RWPE1 (cell line): ENCODE measurements at regions not wholly inside any gene's neighbourhood (a gene's known extent, or its start where the extent isn't known, plus 50 kb on each side); places are given as distances from the start of the nearest gene placed in this dataset.

Experiments used
- CTCF ChIA-PET: fragments of 350-600 bp; sonication (Branson Sonifier 250); formaldehyde crosslinking; extraction: SDS; loops from one replicate; lab custom pipeline; 2021; lab: Yijun Ruan, JAX
- POLR2A ChIA-PET: fragments of 400-600 bp; formaldehyde crosslinking; extraction: SDS; loops from one replicate; lab custom pipeline; 2020; ENCODE audit warnings: antibody characterized with exemption; ENCODE audit not compliant: low non-redundant PET; lab: Yijun Ruan, JAX
- DNase-seq: peaks from one replicate; pipeline ENCODE4 v3.0.0; 2012; ENCODE audit warnings: low spot score
- H3K27ac ChIP-seq: fragments of 450-650 bp; 2 replicates; pipeline ENCODE4 v1.5.1; 2017
- TF ChIP-seq, protein P1 (sequence below): fragments of 450-650 bp; conservative IDR thresholded peaks from 2 replicates; pipeline ENCODE4 v1.5.1; 2017; ENCODE audit warnings: low read depth, mild to moderate bottlenecking

DNA sequence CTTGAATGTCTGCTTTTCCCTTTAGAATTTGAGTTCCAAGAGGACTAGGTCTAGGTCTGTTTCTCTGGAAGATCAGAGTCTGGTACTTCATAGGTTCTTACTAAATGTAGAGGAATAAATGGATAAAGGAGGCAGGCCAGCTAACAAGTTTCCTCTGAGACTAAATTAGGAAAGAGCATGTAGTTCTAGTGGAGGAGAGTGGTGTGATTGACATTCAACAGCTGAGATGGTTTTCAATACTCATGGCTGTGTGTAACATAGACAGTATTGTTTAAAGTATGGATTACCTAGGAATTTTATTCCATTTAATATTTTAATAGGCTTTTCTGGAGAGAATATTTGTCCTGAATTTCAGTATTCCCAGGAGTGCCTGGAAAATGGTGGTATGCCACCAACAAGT lies 364.7 kb downstream of the METTL15 start:
- TF ChIP-seq, protein P1, sequence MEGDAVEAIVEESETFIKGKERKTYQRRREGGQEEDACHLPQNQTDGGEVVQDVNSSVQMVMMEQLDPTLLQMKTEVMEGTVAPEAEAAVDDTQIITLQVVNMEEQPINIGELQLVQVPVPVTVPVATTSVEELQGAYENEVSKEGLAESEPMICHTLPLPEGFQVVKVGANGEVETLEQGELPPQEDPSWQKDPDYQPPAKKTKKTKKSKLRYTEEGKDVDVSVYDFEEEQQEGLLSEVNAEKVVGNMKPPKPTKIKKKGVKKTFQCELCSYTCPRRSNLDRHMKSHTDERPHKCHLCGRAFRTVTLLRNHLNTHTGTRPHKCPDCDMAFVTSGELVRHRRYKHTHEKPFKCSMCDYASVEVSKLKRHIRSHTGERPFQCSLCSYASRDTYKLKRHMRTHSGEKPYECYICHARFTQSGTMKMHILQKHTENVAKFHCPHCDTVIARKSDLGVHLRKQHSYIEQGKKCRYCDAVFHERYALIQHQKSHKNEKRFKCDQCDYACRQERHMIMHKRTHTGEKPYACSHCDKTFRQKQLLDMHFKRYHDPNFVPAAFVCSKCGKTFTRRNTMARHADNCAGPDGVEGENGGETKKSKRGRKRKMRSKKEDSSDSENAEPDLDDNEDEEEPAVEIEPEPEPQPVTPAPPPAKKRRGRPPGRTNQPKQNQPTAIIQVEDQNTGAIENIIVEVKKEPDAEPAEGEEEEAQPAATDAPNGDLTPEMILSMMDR: no peak
- ChIA-PET POLR2A (no interaction called here), CTCF (no interaction called here)
- no peak for DNase-seq
- no peak overlapping the region for H3K27ac ChIP-seq

DNA sequence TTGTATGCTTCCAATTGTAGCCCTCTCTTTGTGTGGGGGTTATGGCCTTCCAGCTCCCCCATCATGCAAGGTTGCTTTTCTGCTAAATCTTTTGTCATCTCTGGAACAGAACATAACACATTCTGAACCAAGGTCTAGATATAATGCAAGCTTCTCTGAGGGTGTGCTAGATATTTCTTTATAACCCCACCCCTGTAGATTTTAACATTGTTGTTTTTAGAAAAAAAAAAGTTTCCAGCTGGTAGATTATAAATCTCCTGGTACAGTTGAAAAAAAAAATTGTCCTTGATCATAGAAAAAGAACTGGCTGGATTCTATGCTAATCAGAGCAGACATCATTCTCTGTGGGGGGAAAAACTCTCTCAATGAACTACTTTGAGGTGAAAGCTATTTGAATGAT lies 363.3 kb downstream of the METTL15 start:
- ChIA-PET POLR2A (no interaction called here), CTCF (interaction anchor here (0.7 kb wide), 2 partner anchors 17 to 19 kb away, joined by 3 read pairs; no protein-coding TSS in a partner anchor)

DNA sequence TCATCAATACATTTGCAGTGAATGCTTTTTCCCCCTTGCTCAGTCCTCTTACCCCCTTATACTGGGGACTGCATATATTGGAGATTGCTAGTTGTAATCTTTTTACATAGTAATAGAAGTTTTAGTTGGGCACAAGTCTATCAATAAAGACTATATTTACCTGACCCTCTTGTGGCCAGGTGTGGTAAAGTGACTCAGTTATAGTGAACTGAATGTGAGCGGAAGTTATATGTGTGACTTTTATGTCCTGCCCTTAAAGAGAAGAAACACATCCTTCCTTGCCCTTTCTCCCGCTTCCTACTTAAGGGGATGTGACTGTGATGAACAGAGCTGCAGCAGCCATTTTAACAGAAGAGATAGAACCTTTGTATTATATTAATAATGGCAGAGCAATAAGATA lies 362.0 kb downstream of the METTL15 start:
- TF ChIP-seq, protein P1: no peak
- POLR2A ChIA-PET: no interaction called here
- no peak overlapping the region for H3K27ac ChIP-seq

More for the DNA sequence above, 363.3 kb downstream of the METTL15 start:
- TF ChIP-seq, protein P1: no peak
- DNase-seq: no peak
- H3K27ac ChIP-seq: no peak overlapping the region

GRCh38 chr11:28466506-28466905 lies 358.3 kb downstream of the METTL15 start:
- ChIA-PET CTCF (no interaction called here), POLR2A (no interaction called here)
- no peak for DNase-seq
- H3K27ac ChIP-seq: no peak overlapping the region
- TF ChIP-seq, protein P1: no peak

More for the DNA sequence above, 362.0 kb downstream of the METTL15 start:
- CTCF ChIA-PET: interaction anchor here (0.7 kb wide), 1 partner anchor 764 kb away, joined by 6 read pairs; no protein-coding TSS in a partner anchor
- no peak for DNase-seq

DNA sequence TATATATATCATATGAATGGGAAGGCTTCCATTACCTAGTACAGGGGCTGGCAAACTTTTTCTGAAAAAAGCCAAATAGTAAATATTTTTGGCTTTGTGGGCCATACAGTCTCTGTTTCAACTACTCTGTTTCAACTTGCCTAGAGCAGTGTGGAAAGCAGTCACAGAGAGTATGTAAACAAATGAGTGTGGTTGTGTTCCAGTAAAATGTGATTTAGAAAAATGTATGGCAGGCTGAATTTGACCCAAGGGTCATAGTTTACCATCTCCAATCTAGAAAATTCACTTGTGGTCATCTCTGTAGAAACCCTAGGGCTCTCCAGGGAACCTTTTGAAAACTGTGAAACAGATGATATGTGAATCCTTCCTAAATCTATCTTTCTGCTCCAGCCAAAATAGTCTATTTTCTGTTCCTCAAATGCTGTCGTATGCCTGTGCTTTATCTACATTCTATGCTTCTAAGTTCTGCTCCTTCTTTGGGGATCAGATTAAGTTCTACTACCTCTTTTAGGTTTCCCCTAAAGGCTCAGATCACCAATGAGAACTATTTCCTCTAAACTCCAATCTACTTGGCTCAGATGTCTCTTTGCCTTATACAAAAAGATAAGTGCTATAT lies 356.2 kb downstream of the METTL15 start:
- POLR2A ChIA-PET: no interaction called here
- no peak for DNase-seq
- H3K27ac ChIP-seq: no peak overlapping the region
- TF ChIP-seq, protein P1: no peak
- CTCF ChIA-PET: interaction anchor here (0.6 kb wide), 2 partner anchors 191 to 756 kb away, joined by 3 to 4 read pairs; no protein-coding TSS in a partner anchor

GRCh38 chr11:28463826-28464225 lies 355.6 kb downstream of the METTL15 start:
- ChIA-PET POLR2A (no interaction called here), CTCF (interaction anchor here (0.6 kb wide), 2 partner anchors 191 to 756 kb away, joined by 3 to 4 read pairs; no protein-coding TSS in a partner anchor)
- H3K27ac ChIP-seq: no peak overlapping the region
- DNase-seq: no peak
- TF ChIP-seq, protein P1: no peak
